ENCODE measurements at regions not wholly inside any gene's neighbourhood (a gene's known extent, or its start where the extent isn't known, plus 50 kb on each side); places are given as distances from the start of the nearest gene placed in this dataset.
A peak's percentile ranks its signal among the peaks of the same experiment; 100 is the strongest.

DNA sequence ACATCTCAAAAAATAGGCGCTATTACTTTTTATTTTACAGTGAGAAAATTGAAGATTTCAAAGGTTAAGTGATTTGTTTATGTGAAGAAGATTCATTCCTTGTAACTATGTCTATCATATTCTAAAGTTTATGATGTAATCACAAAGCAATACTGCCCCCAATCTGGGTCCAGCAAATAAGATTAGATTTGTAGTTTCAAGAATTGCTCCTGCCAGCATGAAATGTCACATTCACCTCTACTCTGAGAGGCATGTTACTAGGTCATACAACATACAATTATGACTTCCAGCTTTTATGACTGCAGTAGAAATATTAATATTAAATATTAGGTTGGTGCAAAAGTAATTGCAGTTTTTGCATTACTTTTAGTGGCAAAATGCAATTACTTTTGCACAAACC is 976.2 kb downstream of the FSTL5 start:
- DNase-seq: no peak
- Histone ChIP-seq H3K27me3 (ENCODE audit: control insufficient read depth, insufficient read depth, low read length) (no peaks in the 10 kb centered on the region), H3K36me3 (ENCODE audit: control insufficient read depth, insufficient read depth, low read length) (no peaks in the 10 kb centered on the region), H3K4me3 (ENCODE audit: low read length) (no peak overlapping the region), H3K4me1 (ENCODE audit: control insufficient read depth, insufficient read depth, low read length) (no peaks in the 10 kb centered on the region), H3K9me3 (ENCODE audit: control insufficient read depth, low read depth, low read length) (no peaks in the 10 kb centered on the region), H3K27ac (ENCODE audit: low read length) (no peak overlapping the region)
- WGBS (ENCODE audit: insufficient coverage, low lambda C conversion rate): 86% methylated on average over 1 of the region's 1 CpG

DNA sequence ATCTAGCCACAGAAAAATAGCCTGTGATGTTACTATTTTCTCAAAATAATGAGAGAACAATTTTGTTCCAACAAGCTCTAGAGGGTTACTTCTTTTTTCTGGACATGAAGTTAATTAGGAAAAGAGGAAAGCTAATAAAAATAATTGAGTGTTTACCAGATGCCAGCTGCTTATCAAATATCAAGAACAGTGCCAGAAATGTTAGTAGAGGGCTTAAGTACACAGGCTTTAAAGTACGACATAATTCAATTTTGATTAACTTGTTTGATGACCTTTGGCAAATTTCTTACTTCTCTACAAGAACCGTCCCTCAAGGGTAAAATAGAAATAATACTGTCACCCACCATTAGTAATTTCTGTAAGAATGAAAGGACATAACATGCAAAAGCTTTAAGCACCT is 977.0 kb downstream of the FSTL5 start:
- Histone ChIP-seq H3K4me1 (ENCODE audit: control insufficient read depth, insufficient read depth, low read length) (no peaks in the 10 kb centered on the region), H3K9me3 (ENCODE audit: control insufficient read depth, low read depth, low read length) (no peaks in the 10 kb centered on the region), H3K27ac (ENCODE audit: low read length) (no peak overlapping the region), H3K27me3 (ENCODE audit: control insufficient read depth, insufficient read depth, low read length) (no peaks in the 10 kb centered on the region), H3K36me3 (ENCODE audit: control insufficient read depth, insufficient read depth, low read length) (no peaks in the 10 kb centered on the region), H3K4me3 (ENCODE audit: low read length) (no peak overlapping the region)
- WGBS (ENCODE audit: insufficient coverage, low lambda C conversion rate): no CpG with 5 or more reads among the region's 2 CpGs
- no peak for DNase-seq

DNA sequence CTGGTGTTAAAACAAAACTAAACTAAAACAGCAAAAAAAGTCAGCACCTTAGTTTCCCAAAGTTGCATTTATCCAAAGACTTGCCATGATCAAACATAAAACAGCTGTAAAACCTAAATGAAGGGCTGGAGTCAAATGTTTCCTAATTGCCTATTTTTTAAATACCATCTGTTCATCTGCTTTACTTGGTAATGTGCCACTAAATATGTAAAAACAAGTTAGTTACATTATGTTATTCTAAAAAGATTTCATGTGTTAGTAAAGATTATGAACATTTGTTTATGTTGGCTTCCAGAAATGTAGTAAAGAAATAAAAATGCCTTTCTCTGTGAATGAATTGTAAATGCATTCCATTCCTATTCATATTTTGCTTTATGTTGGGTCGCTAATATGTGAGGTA is 977.8 kb downstream of the FSTL5 start:
- Histone ChIP-seq H3K4me3 (ENCODE audit: low read length) (no peak overlapping the region), H3K9me3 (ENCODE audit: control insufficient read depth, low read depth, low read length) (no peaks in the 10 kb centered on the region), H3K36me3 (ENCODE audit: control insufficient read depth, insufficient read depth, low read length) (no peaks in the 10 kb centered on the region), H3K27me3 (ENCODE audit: control insufficient read depth, insufficient read depth, low read length) (no peaks in the 10 kb centered on the region), H3K27ac (ENCODE audit: low read length) (no peak overlapping the region), H3K4me1 (ENCODE audit: control insufficient read depth, insufficient read depth, low read length) (no peaks in the 10 kb centered on the region)
- WGBS (ENCODE audit: insufficient coverage, low lambda C conversion rate): no CpG with 5 or more reads among the region's 1 CpG
- DNase-seq: no peak

DNA sequence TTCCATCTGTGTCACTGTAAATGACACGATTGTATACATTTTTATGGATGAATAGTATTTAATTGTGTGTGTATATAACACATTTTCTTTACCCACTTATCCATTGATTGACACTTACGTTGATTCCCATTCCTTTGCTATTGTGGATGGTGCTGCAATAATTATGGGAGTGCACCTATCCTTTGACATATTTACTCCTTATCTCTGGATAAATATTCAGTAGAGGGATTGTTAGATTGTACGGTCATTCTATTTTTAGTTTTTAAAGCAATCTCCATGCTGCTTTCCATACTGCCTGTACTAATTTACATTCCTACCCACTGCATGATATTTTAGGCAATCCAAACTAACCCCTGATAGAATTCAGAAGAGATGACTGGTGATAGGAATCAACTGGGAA is 980.1 kb downstream of the FSTL5 start:
- Histone ChIP-seq H3K4me1 (ENCODE audit: control insufficient read depth, insufficient read depth, low read length) (no peaks in the 10 kb centered on the region), H3K27me3 (ENCODE audit: control insufficient read depth, insufficient read depth, low read length) (no peaks in the 10 kb centered on the region), H3K36me3 (ENCODE audit: control insufficient read depth, insufficient read depth, low read length) (no peaks in the 10 kb centered on the region), H3K9me3 (ENCODE audit: control insufficient read depth, low read depth, low read length) (no peaks in the 10 kb centered on the region), H3K27ac (ENCODE audit: low read length) (no peak overlapping the region), H3K4me3 (ENCODE audit: low read length) (no peak overlapping the region)
- 33% methylated on average over 1 of the region's 3 CpGs for WGBS (ENCODE audit: insufficient coverage, low lambda C conversion rate)
- peak in 1 of 2 donors; percentile 2 for DNase-seq

DNA sequence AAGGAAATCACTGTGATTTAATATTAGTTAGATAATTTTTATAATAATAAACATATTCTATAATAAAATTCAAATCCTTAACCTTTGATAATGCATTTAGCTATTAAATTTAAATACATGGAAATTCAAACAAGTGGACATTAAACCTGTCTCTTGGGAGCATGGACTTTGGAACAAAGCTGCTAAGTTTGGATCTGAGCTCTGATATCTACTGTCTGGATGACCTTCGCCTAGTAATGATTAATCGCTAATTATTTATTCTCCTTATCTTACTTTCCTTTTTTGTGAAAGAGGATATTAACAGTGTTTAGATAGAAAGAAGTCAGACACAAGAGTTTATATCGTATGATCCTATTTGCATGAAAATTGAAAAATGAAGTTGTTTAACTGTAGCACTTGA is 980.9 kb downstream of the FSTL5 start:
- Histone ChIP-seq H3K4me3 (ENCODE audit: low read length) (no peak overlapping the region), H3K4me1 (ENCODE audit: control insufficient read depth, insufficient read depth, low read length) (no peaks in the 10 kb centered on the region), H3K27me3 (ENCODE audit: control insufficient read depth, insufficient read depth, low read length) (no peaks in the 10 kb centered on the region), H3K9me3 (ENCODE audit: control insufficient read depth, low read depth, low read length) (no peaks in the 10 kb centered on the region), H3K27ac (ENCODE audit: low read length) (no peak overlapping the region), H3K36me3 (ENCODE audit: control insufficient read depth, insufficient read depth, low read length) (no peaks in the 10 kb centered on the region)
- DNase-seq: peak; percentile 37 to 66
- 27% methylated on average over 2 of the region's 3 CpGs for WGBS (ENCODE audit: insufficient coverage, low lambda C conversion rate)

DNA sequence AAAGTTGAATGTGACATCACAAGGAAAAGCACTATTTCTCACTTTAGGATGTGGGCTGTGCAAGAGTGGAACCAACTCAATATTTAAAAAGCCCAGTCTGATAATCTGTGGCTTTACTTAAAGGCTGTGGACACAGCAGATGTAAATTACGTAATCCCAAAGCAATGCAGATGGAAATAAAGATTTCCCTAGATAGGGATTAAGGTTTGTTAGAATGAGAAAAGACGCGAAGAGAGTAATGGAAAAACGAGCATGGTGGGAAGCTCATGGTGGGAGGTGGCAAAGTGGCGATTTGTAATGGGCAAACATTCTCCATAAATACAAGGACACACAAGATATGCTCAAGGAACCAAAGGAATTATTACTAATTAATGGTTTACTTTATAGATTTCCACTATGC is 985.5 kb downstream of the FSTL5 start:
- Histone ChIP-seq H3K9me3 (ENCODE audit: control insufficient read depth, low read depth, low read length) (no peaks in the 10 kb centered on the region), H3K27me3 (ENCODE audit: control insufficient read depth, insufficient read depth, low read length) (no peaks in the 10 kb centered on the region), H3K4me1 (ENCODE audit: control insufficient read depth, insufficient read depth, low read length) (no peaks in the 10 kb centered on the region), H3K36me3 (ENCODE audit: control insufficient read depth, insufficient read depth, low read length) (no peaks in the 10 kb centered on the region), H3K4me3 (ENCODE audit: low read length) (no peak overlapping the region), H3K27ac (ENCODE audit: low read length) (no peak overlapping the region)
- WGBS (ENCODE audit: insufficient coverage, low lambda C conversion rate): 96% methylated on average over 5 of the region's 5 CpGs
- DNase-seq: no peak

DNA sequence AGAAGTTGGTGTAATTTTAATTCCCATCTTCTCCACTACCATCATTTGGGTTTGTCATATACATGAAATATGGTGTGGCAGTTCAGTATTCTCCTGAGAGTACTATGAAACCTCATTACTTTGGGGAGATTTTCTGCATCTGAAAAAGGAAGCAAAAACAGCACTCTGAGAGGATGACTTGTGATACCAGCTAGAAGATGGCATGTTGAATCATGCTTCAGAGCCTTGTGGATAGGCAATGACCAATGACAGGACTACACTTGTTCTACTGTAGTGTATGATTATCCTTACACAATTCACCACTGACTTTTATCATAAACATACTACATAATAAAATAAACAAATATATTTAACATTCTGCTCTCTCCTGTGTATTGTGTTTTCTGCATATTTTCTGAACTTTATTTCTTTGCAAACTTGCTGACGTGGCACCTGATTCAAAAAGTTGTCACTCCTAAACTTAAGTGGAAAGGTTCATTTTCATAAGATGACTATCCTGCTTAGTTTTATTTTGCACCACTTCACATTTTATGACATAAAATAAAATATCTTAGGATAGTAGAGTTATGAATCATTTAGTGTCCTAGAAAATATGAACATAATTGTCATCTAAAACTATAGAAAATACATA is 991.3 kb downstream of the FSTL5 start:
- no peaks in the 10 kb centered on the region for H3K4me1 ChIP-seq (ENCODE audit: control insufficient read depth, insufficient read depth, low read length)
- H3K9me3 ChIP-seq (ENCODE audit: control insufficient read depth, low read depth, low read length): no peaks in the 10 kb centered on the region
- no peaks in the 10 kb centered on the region for H3K36me3 ChIP-seq (ENCODE audit: control insufficient read depth, insufficient read depth, low read length)
- no peak for DNase-seq
- H3K4me3 ChIP-seq (ENCODE audit: low read length): no peak overlapping the region
- H3K27ac ChIP-seq (ENCODE audit: low read length): no peak overlapping the region
- WGBS (ENCODE audit: insufficient coverage, low lambda C conversion rate): 91% methylated on average over 1 of the region's 1 CpG
- H3K27me3 ChIP-seq (ENCODE audit: control insufficient read depth, insufficient read depth, low read length): no peaks in the 10 kb centered on the region

DNA sequence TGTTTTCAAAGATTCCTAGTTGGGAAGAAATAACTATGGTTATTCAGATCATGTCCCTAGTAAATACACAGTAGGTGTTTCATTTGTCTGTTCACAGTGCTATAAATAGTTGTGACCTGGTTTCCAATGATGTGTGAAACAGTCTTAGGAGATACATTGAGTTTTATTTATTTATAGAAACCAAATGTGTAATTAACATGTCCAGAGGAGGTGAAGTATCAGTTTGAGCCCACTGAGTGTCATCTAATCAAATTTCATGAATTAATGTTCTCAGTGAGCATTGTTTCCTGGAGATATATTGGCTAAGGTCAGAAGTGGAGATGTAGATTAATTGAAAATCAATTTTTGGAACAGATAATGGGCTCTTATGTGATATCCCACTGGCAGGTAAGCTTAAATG is 996.3 kb downstream of the FSTL5 start:
- no peak for DNase-seq
- Histone ChIP-seq H3K27me3 (ENCODE audit: control insufficient read depth, insufficient read depth, low read length) (no peaks in the 10 kb centered on the region), H3K36me3 (ENCODE audit: control insufficient read depth, insufficient read depth, low read length) (no peaks in the 10 kb centered on the region), H3K4me3 (ENCODE audit: low read length) (no peak overlapping the region), H3K9me3 (ENCODE audit: control insufficient read depth, low read depth, low read length) (no peaks in the 10 kb centered on the region), H3K27ac (ENCODE audit: low read length) (no peak overlapping the region), H3K4me1 (ENCODE audit: control insufficient read depth, insufficient read depth, low read length) (no peaks in the 10 kb centered on the region)

DNA sequence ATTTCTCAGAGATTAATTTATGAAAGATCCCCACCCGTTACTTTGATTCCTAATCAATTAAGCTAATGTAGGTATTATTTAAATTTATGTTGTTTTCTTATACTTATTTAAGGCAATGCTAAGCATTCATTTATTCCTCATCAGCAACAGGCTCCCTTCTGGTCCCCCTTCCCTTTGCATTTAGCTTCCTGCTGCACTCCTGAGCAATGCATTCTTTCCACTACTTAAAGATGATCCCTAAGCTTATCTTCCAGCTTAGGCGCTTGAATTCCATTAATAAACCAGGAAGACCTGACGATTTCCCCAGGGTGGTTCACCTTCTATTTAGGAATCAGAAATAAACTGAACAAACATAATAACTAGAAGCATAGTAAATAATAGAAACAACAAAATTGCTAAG is 1003.1 kb downstream of the FSTL5 start:
- WGBS (ENCODE audit: insufficient coverage, low lambda C conversion rate): 40% methylated on average over 3 of the region's 3 CpGs
- Histone ChIP-seq H3K4me3 (ENCODE audit: low read length) (no peak overlapping the region), H3K27ac (ENCODE audit: low read length) (no peak overlapping the region), H3K36me3 (ENCODE audit: control insufficient read depth, insufficient read depth, low read length) (no peaks in the 10 kb centered on the region), H3K9me3 (ENCODE audit: control insufficient read depth, low read depth, low read length) (no peaks in the 10 kb centered on the region), H3K4me1 (ENCODE audit: control insufficient read depth, insufficient read depth, low read length) (no peaks in the 10 kb centered on the region), H3K27me3 (ENCODE audit: control insufficient read depth, insufficient read depth, low read length) (no peaks in the 10 kb centered on the region)
- no peak for DNase-seq

DNA sequence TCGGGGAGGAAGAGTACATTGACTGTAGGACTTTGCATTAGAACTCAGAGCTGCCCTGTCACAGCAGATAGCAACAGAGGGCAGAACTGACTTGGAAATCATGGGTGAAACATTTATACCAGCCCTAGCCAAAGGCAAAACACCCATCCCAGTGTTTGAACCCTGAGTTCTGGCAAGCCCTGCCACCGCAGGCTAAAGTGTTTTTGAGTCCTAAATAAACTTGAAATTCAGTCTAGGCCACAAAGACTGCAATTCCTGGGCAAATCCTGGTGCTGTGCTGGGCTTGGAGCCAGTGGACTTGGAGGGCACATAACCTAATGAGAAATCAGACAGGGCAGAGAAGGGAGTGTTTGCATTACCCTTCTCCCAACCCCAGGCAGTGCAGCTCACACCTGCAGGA is 1015.7 kb downstream of the FSTL5 start:
- Histone ChIP-seq H3K4me3 (ENCODE audit: low read length) (no peak overlapping the region), H3K36me3 (ENCODE audit: control insufficient read depth, insufficient read depth, low read length) (no peaks in the 10 kb centered on the region), H3K4me1 (ENCODE audit: control insufficient read depth, insufficient read depth, low read length) (no peaks in the 10 kb centered on the region), H3K9me3 (ENCODE audit: control insufficient read depth, low read depth, low read length) (no peaks in the 10 kb centered on the region), H3K27ac (ENCODE audit: low read length) (no peak overlapping the region), H3K27me3 (ENCODE audit: control insufficient read depth, insufficient read depth, low read length) (no peaks in the 10 kb centered on the region)
- no CpG with 5 or more reads among the region's 2 CpGs for WGBS (ENCODE audit: insufficient coverage, low lambda C conversion rate)
- DNase-seq: peak in 1 of 2 donors; percentile 27

DNA sequence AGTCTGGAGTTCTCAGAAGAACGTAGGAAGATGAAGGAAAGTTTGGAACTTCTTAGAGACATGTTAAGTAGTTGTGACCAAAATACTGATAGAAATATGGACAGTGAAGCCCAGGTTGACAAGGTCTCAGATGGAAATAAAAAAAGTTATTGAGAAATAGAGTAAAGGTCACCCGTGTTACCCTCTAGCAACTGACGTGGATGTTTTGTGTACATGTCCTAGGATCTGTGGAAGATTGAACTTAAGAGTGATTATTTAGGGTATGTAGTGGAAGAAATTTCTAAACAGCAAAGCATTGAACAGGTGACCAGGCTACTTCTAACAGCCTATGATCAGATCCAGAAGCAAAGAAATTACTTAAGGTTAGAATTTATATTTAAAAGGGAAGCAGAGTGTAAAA is 1020.4 kb downstream of the FSTL5 start:
- Histone ChIP-seq H3K4me3 (ENCODE audit: low read length) (no peak overlapping the region), H3K4me1 (ENCODE audit: control insufficient read depth, insufficient read depth, low read length) (no peaks in the 10 kb centered on the region), H3K9me3 (ENCODE audit: control insufficient read depth, low read depth, low read length) (peaks cover 10% of the 10 kb centered on the region), H3K27ac (ENCODE audit: low read length) (no peak overlapping the region), H3K27me3 (ENCODE audit: control insufficient read depth, insufficient read depth, low read length) (no peaks in the 10 kb centered on the region), H3K36me3 (ENCODE audit: control insufficient read depth, insufficient read depth, low read length) (no peaks in the 10 kb centered on the region)
- WGBS (ENCODE audit: insufficient coverage, low lambda C conversion rate): 83% methylated on average over 3 of the region's 3 CpGs
- DNase-seq: no peak

Measured in large intestine (tissue), 3 donors.